H9 (cell line): ENCODE measurements at regions not wholly inside any gene's neighbourhood (a gene's known extent, or its start where the extent isn't known, plus 50 kb on each side); places are given as distances from the start of the nearest gene placed in this dataset.

Experiments used
- DNase-seq: peaks from one replicate; pipeline ENCODE4 v3.0.0-alpha.2; 2017
- H2AFZ ChIP-seq: one replicate; pipeline ENCODE4 v1.6.1; 2013; ENCODE audit warnings: mild to moderate bottlenecking, low read length, control low read depth, moderate library complexity
- H2AK5ac ChIP-seq: 2 replicates; pipeline ENCODE4 v1.6.1; 2013; ENCODE audit warnings: low read length, control low read depth, mixed read lengths; ENCODE audit not compliant: insufficient read length
- H2BK120ac ChIP-seq: one replicate; pipeline ENCODE4 v1.6.1; 2013; ENCODE audit warnings: low read depth, mild to moderate bottlenecking, low read length, control low read depth, inconsistent platforms; ENCODE audit not compliant: poor library complexity, severe bottlenecking
- H2BK12ac ChIP-seq: 2 replicates; pipeline ENCODE4 v1.6.1; 2013; ENCODE audit warnings: low read length, control low read depth, mixed read lengths, low read depth; ENCODE audit not compliant: insufficient read length
- H2BK15ac ChIP-seq: 2 replicates; pipeline ENCODE4 v1.6.1; 2013; ENCODE audit warnings: low read depth, low read length, control low read depth
- H2BK20ac ChIP-seq: one replicate; pipeline ENCODE4 v1.6.1; 2013; ENCODE audit warnings: low read depth, mild to moderate bottlenecking, low read length, control low read depth, inconsistent platforms; ENCODE audit not compliant: poor library complexity, severe bottlenecking
- H2BK5ac ChIP-seq: 2 replicates; pipeline ENCODE4 v1.6.1; 2013; ENCODE audit warnings: low read length, control low read depth, mixed read lengths; ENCODE audit not compliant: insufficient read length
- H3K14ac ChIP-seq: 2 replicates; pipeline ENCODE4 v1.6.1; 2013; ENCODE audit warnings: low read length, control low read depth; ENCODE audit not compliant: insufficient read depth
- H3K18ac ChIP-seq: 2 replicates; pipeline ENCODE4 v1.6.1; 2013; ENCODE audit warnings: low read depth, mild to moderate bottlenecking, mixed read lengths, low read length, control low read depth; ENCODE audit not compliant: insufficient read length
- H3K23ac ChIP-seq: 2 replicates; pipeline ENCODE4 v1.6.1; 2013; ENCODE audit warnings: low read length, control low read depth, mixed read lengths, low read depth; ENCODE audit not compliant: insufficient read length
- H3K23me2 ChIP-seq: 2 replicates; pipeline ENCODE4 v1.6.1; 2013; ENCODE audit warnings: low read depth, mild to moderate bottlenecking, mixed read lengths, low read length, control low read depth; ENCODE audit not compliant: insufficient read length, poor library complexity, severe bottlenecking
- H3K27ac ChIP-seq: 2 replicates; pipeline ENCODE4 v1.5.1; 2013; ENCODE audit warnings: low read length, control low read depth, mixed read lengths, low read depth; ENCODE audit not compliant: insufficient read length
- H3K27me3 ChIP-seq: 2 replicates; pipeline ENCODE4 v1.6.1; 2013; ENCODE audit warnings: low read length, control low read depth, inconsistent platforms; ENCODE audit not compliant: insufficient read depth
- H3K4ac ChIP-seq: 2 replicates; pipeline ENCODE4 v1.6.1; 2013; ENCODE audit warnings: low read depth, mild to moderate bottlenecking, control low read depth, inconsistent platforms, low read length, moderate library complexity
- H3K4me1 ChIP-seq: 2 replicates; pipeline ENCODE4 v1.6.1; 2013; ENCODE audit warnings: low read length, control low read depth, inconsistent platforms; ENCODE audit not compliant: insufficient read depth
- H3K4me2 ChIP-seq: 2 replicates; pipeline ENCODE4 v1.6.1; 2013; ENCODE audit warnings: low read length, control low read depth, mixed read lengths; ENCODE audit not compliant: insufficient read length, insufficient read depth
- H3K56ac ChIP-seq: 2 replicates; pipeline ENCODE4 v1.6.1; 2013; ENCODE audit warnings: low read depth, mild to moderate bottlenecking, mixed read lengths, low read length, control low read depth; ENCODE audit not compliant: insufficient read length
- H3K79me1 ChIP-seq: 2 replicates; pipeline ENCODE4 v1.6.1; 2013; ENCODE audit warnings: low read depth, mild to moderate bottlenecking, moderate library complexity, low read length, control low read depth, inconsistent platforms; ENCODE audit not compliant: insufficient read depth, poor library complexity, severe bottlenecking
- H3K79me2 ChIP-seq: 2 replicates; pipeline ENCODE4 v1.6.1; 2013; ENCODE audit warnings: low read length, control low read depth, inconsistent platforms; ENCODE audit not compliant: insufficient read depth
- H3K9ac ChIP-seq: 2 replicates; pipeline ENCODE4 v1.6.1; 2013; ENCODE audit warnings: low read length, control low read depth, mixed read lengths; ENCODE audit not compliant: insufficient read length; ENCODE audit errors: extremely low read depth
- H3K9me3 ChIP-seq: one replicate; pipeline ENCODE4 v1.6.1; 2013; ENCODE audit warnings: low read depth, low read length, inconsistent platforms; ENCODE audit not compliant: control insufficient read depth
- H3T11ph ChIP-seq: one replicate; pipeline ENCODE4 v1.6.1; 2013; ENCODE audit warnings: mild to moderate bottlenecking, low read length, control low read depth, inconsistent platforms
- H4K20me1 ChIP-seq: one replicate; pipeline ENCODE4 v1.6.1; 2013; ENCODE audit not compliant: control insufficient read depth, insufficient read length, insufficient read depth
- H4K5ac ChIP-seq: 2 replicates; pipeline ENCODE4 v1.6.1; 2013; ENCODE audit warnings: low read depth, mild to moderate bottlenecking, mixed read lengths, low read length, control low read depth; ENCODE audit not compliant: insufficient read length
- H4K8ac ChIP-seq: replicated peaks from 2 replicates; pipeline ENCODE4 v1.6.1; 2013; ENCODE audit warnings: low read length, control low read depth, mixed read lengths, low read depth; ENCODE audit not compliant: insufficient read length
- H4K91ac ChIP-seq: 2 replicates; pipeline ENCODE4 v1.6.1; 2013; ENCODE audit warnings: low read depth, mild to moderate bottlenecking, moderate library complexity, mixed read lengths, low read length, control low read depth; ENCODE audit not compliant: insufficient read length
- H3K27ac Mint-ChIP-seq, 3 experiments: 2 replicates in 2 of 3; 3 replicates in 1 of 3; pipeline ENCODE4 v1.8.0; 2020 to 2021; ENCODE audit warnings: mixed read lengths in 3 of 3, mild to moderate bottlenecking in 1 of 3, moderate library complexity in 1 of 3
- H3K27me3 Mint-ChIP-seq: 2 replicates; pipeline ENCODE4 v1.8.0; 2021; ENCODE audit warnings: low read depth, mild to moderate bottlenecking, moderate library complexity, mixed read lengths
- H3K36me3 Mint-ChIP-seq, 3 experiments: 2 replicates in 2 of 3; 3 replicates in 1 of 3; pipeline ENCODE4 v1.8.0; 2020 to 2021; ENCODE audit warnings: low read depth in 3 of 3, mixed read lengths in 3 of 3; ENCODE audit not compliant: insufficient read depth in 1 of 3
- H3K4me1 Mint-ChIP-seq, 2 experiments: 2 replicates each; pipeline ENCODE4 v1.8.0; 2020; ENCODE audit warnings: mixed read lengths in 2 of 2
- H3K4me3 Mint-ChIP-seq, 2 experiments: 2 replicates in 1 of 2; 3 replicates in 1 of 2; pipeline ENCODE4 v1.8.0; 2020 to 2021; ENCODE audit warnings: mild to moderate bottlenecking in 2 of 2, mixed read lengths in 2 of 2, moderate library complexity in 1 of 2
- H3K9me3 Mint-ChIP-seq, 2 experiments: 2 replicates in 1 of 2; 3 replicates in 1 of 2; pipeline ENCODE4 v1.8.0; 2020; ENCODE audit warnings: mild to moderate bottlenecking in 2 of 2, mixed read lengths in 2 of 2, moderate library complexity in 1 of 2
- WGBS: extraction: QIAGEN DNeasy Blood & Tissue Kit; methylation state at CpG from one replicate; pipeline ENCODE4 v1.1.7; 2013; ENCODE audit warnings: missing lambda C conversion rate, low lambda C conversion rate, mixed read lengths; ENCODE audit not compliant: insufficient read length; ENCODE audit errors: extremely low coverage; 5-methylcytosine and 5-hydroxymethylcytosine counted together
- TF ChIP-seq, protein P1 (sequence below): fragments of 200-600 bp; sonication (generic); conservative IDR thresholded peaks from 3 replicates; pipeline ENCODE4 v1.8.0; 2021; ENCODE audit warnings: antibody characterized with exemption, mild to moderate bottlenecking

DNA sequence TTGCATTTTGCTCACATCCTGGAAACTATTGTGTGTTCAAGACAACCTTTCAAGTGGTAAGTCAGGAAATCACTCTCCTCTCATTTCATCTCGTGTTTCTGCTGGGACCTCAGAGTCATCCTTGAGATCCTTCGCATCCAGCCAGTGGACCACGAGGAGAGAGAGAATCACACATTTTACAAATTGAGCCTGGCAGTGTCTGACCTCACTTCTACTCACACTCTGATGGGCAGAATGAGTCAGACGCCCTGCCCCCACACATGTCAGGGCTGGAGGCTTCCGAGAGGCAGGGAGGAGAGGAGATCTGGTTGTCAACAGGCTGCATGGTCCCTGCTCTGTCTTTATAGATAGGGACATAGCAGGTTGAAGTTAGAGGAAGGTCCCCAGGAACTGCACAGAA is 509.7 kb downstream of the AJAP1 start:
- Histone ChIP-seq H3K4me2 (no peak overlapping the region), H2AK5ac (no peak overlapping the region), H3K9ac (no peak overlapping the region), H4K20me1 (no peaks in the 10 kb centered on the region), H4K5ac (no peak overlapping the region), H3K4ac (no peak overlapping the region), H2BK20ac (no peak overlapping the region), H3K79me2 (no peaks in the 10 kb centered on the region), H2BK12ac (no peak overlapping the region), H3K23ac (no peak overlapping the region), H3K79me1 (no peaks in the 10 kb centered on the region), H3K56ac (no peak overlapping the region), H2BK5ac (no peak overlapping the region), H3K27me3 (no peaks in the 10 kb centered on the region), H4K91ac (no peak overlapping the region), H2BK15ac (no peak overlapping the region), H3K14ac (no peak overlapping the region), H4K8ac (no peak overlapping the region), H3K4me1 (no peaks in the 10 kb centered on the region), H3K18ac (no peak overlapping the region), H2AFZ (no peak overlapping the region), H3K23me2 (no peaks in the 10 kb centered on the region), H3T11ph (no peak overlapping the region), H2BK120ac (no peak overlapping the region), H3K9me3 (no peaks in the 10 kb centered on the region), H3K27ac (no peak overlapping the region)
- peaks cover 5 to 7% of the 10 kb centered on the region in 2 experiments for H3K9me3 Mint-ChIP-seq
- H3K27ac Mint-ChIP-seq: no peak overlapping the region; a peak in 1 of 7 replicates
- TF ChIP-seq, protein P1, sequence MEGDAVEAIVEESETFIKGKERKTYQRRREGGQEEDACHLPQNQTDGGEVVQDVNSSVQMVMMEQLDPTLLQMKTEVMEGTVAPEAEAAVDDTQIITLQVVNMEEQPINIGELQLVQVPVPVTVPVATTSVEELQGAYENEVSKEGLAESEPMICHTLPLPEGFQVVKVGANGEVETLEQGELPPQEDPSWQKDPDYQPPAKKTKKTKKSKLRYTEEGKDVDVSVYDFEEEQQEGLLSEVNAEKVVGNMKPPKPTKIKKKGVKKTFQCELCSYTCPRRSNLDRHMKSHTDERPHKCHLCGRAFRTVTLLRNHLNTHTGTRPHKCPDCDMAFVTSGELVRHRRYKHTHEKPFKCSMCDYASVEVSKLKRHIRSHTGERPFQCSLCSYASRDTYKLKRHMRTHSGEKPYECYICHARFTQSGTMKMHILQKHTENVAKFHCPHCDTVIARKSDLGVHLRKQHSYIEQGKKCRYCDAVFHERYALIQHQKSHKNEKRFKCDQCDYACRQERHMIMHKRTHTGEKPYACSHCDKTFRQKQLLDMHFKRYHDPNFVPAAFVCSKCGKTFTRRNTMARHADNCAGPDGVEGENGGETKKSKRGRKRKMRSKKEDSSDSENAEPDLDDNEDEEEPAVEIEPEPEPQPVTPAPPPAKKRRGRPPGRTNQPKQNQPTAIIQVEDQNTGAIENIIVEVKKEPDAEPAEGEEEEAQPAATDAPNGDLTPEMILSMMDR: no peak
- no peak overlapping the region for H3K4me3 Mint-ChIP-seq
- DNase-seq: no peak
- H3K27me3 Mint-ChIP-seq: peaks cover 27% of the 10 kb centered on the region
- no peaks in the 10 kb centered on the region; a peak in 1 of 7 replicates for H3K36me3 Mint-ChIP-seq
- no CpG with 5 or more reads among the region's 5 CpGs for WGBS
- peaks cover 9 to 14% of the 10 kb centered on the region in 2 experiments; a peak in 3 of 4 replicates for H3K4me1 Mint-ChIP-seq
